Stomach (tissue), 8 donors: ENCODE measurements at regions not wholly inside any gene's neighbourhood (a gene's known extent, or its start where the extent isn't known, plus 50 kb on each side); places are given as distances from the start of the nearest gene placed in this dataset.

Source experiments
- DNase-seq, 2 donors: peaks; one replicate each; pipeline versions ENCODE4 v3.0.0 to v3.0.0-alpha.2; 2013 to 2019
- H3K27ac ChIP-seq, 5 donors: fragments of 200-600 bp in 4 of 5; sonication (generic) in 4 of 5; one replicate each; pipeline ENCODE4 v1.5.1; 2013 to 2019; ENCODE audit warnings: mild to moderate bottlenecking in 1 of 5, moderate library complexity in 1 of 5
- H3K27me3 ChIP-seq, 3 donors: fragments of 200-600 bp; sonication (generic); one replicate each; pipeline ENCODE4 v1.5.1; 2017 to 2019; ENCODE audit warnings: mixed run types in 1 of 3
- H3K36me3 ChIP-seq, 4 donors: fragments of 200-600 bp; sonication (generic); 1 replicate in 3 of 4; 2 replicates in 1 of 4; pipeline ENCODE4 v1.5.1; 2016 to 2019
- H3K4me1 ChIP-seq, 4 donors: fragments of 200-600 bp; sonication (generic); one replicate each; pipeline ENCODE4 v1.5.1; 2016 to 2019
- H3K4me3 ChIP-seq, 4 donors: fragments of 200-600 bp; sonication (generic) in 3 of 4; one replicate each; pipeline ENCODE4 v1.5.1; 2016 to 2019; ENCODE audit warnings: mild to moderate bottlenecking in 1 of 4
- H3K9me3 ChIP-seq, 4 donors: fragments of 200-600 bp; sonication (generic); one replicate each; pipeline ENCODE4 v1.5.1; 2016 to 2019
- CTCF ChIP-seq, 7 experiments: fragments of 450-650 bp in 4 of 7; fragments of 200-600 bp in 3 of 7; sonication (generic) in 3 of 7; IDR thresholded peaks; one replicate each; pipeline ENCODE4 v1.5.1; 2016 to 2019; ENCODE audit warnings: antibody characterized with exemption in 7 of 7, control low read depth in 2 of 7, mild to moderate bottlenecking in 1 of 7
- EP300 ChIP-seq: sonication (generic); formaldehyde crosslinking; IDR thresholded peaks from one replicate; pipeline ENCODE4 v1.6.1; 2017; ENCODE audit warnings: antibody characterized with exemption
- POLR2A ChIP-seq, 4 donors: fragments of 450-650 bp; IDR thresholded peaks; one replicate each; pipeline ENCODE4 v1.6.1; 2016; ENCODE audit warnings: antibody characterized with exemption in 4 of 4, control low read depth in 2 of 4, mild to moderate bottlenecking in 1 of 4, moderate library complexity in 1 of 4
- POLR2AphosphoS5 ChIP-seq, 3 donors: sonication (generic); formaldehyde crosslinking; IDR thresholded peaks; one replicate each; pipeline ENCODE4 v1.6.1; 2016; ENCODE audit warnings: antibody characterized with exemption in 3 of 3
- WGBS, 5 donors: extraction: QIAGEN DNeasy Blood & Tissue Kit in 3 of 5; methylation state at CpG; one replicate each; pipeline versions ENCODE4 v1.1.5 to v1.1.7; 2013 to 2018; 5-methylcytosine and 5-hydroxymethylcytosine counted together
- intact Hi-C: fragments of 100-400 bp; cut with DNase I; formaldehyde crosslinking; loops from one replicate; pipeline ENCODE4 v1.15.1; 2023; ENCODE audit warnings: low total_unique reads
- donor health status: healthy with polysubstance abuse.
- donor health status: Bipolar disorder and iron deficiency.
- donor health status: healthy.

GRCh38 chr10:44203535-44203934 is 181.4 kb downstream of the CXCL12 start:
- H3K27me3 ChIP-seq = no peaks in the 10 kb centered on the region
- no peak overlapping the region for H3K27ac ChIP-seq
- no peak for DNase-seq
- H3K9me3 ChIP-seq = peaks cover 0 to 10% (median 1%) of the 10 kb centered on the region in 4 donors
- no peaks in the 10 kb centered on the region for H3K36me3 ChIP-seq
- H3K4me1 ChIP-seq = no peaks in the 10 kb centered on the region
- no peak for TF ChIP-seq CTCF (IDR thresholded peaks at IDR 0.05)
- TF ChIP-seq POLR2A (IDR thresholded peaks at IDR 0.05) = no peak
- no peak for TF ChIP-seq POLR2AphosphoS5 (IDR thresholded peaks at IDR 0.05)
- TF ChIP-seq EP300 = no peak
- intact Hi-C loops = no loop called here
- no peak overlapping the region for H3K4me3 ChIP-seq

GRCh38 chr10:44202952-44203351 is 181.9 kb downstream of the CXCL12 start:
- peaks cover 0 to 10% (median 1%) of the 10 kb centered on the region in 4 donors for H3K9me3 ChIP-seq
- no peak overlapping the region for H3K4me3 ChIP-seq
- TF ChIP-seq EP300 = no peak
- no peak for TF ChIP-seq POLR2AphosphoS5 (IDR thresholded peaks at IDR 0.05)
- no peak for TF ChIP-seq POLR2A (IDR thresholded peaks at IDR 0.05)
- no peak for TF ChIP-seq CTCF (IDR thresholded peaks at IDR 0.05)
- H3K36me3 ChIP-seq = no peaks in the 10 kb centered on the region
- H3K27me3 ChIP-seq = no peaks in the 10 kb centered on the region
- H3K27ac ChIP-seq = no peak overlapping the region
- 54 to 76% (median 66%) methylated on average over 4 of the region's 4 CpGs for WGBS, 5 donors
- H3K4me1 ChIP-seq = no peaks in the 10 kb centered on the region
- no peak for DNase-seq
- intact Hi-C loops = no loop called here

GRCh38 chr10:44201656-44202055 is 183.2 kb downstream of the CXCL12 start:
- TF ChIP-seq EP300 = no peak
- no peak for TF ChIP-seq POLR2A (IDR thresholded peaks at IDR 0.05)
- no peak for TF ChIP-seq POLR2AphosphoS5 (IDR thresholded peaks at IDR 0.05)
- no peak for TF ChIP-seq CTCF (IDR thresholded peaks at IDR 0.05)
- Histone ChIP-seq H3K4me1 (no peaks in the 10 kb centered on the region), H3K27ac (no peak overlapping the region), H3K9me3 (peaks cover 0 to 10% (median 1%) of the 10 kb centered on the region in 4 donors), H3K4me3 (no peak overlapping the region), H3K27me3 (no peaks in the 10 kb centered on the region), H3K36me3 (no peaks in the 10 kb centered on the region)
- no peak for DNase-seq
- intact Hi-C loops = no loop called here
- WGBS, 5 donors = 59 to 80% (median 71%) methylated on average over 2 of the region's 2 CpGs

GRCh38 chr10:44201011-44201410 is 183.9 kb downstream of the CXCL12 start:
- WGBS, 5 donors = 89 to 93% (median 90%) methylated on average over 6 of the region's 6 CpGs
- H3K4me3 ChIP-seq = no peak overlapping the region
- peaks cover 3 to 5% (median 4%) of the 10 kb centered on the region in 4 donors for H3K4me1 ChIP-seq
- TF ChIP-seq POLR2A (IDR thresholded peaks at IDR 0.05) (no peak), POLR2AphosphoS5 (IDR thresholded peaks at IDR 0.05) (no peak), EP300 (no peak), CTCF (IDR thresholded peaks at IDR 0.05) (no peak)
- no peaks in the 10 kb centered on the region for H3K36me3 ChIP-seq
- peaks cover 0 to 10% (median 1%) of the 10 kb centered on the region in 4 donors for H3K9me3 ChIP-seq
- no peaks in the 10 kb centered on the region for H3K27me3 ChIP-seq
- no peak for DNase-seq
- intact Hi-C loops = no loop called here
- no peak overlapping the region for H3K27ac ChIP-seq
